PC-3 (cell line): ENCODE measurements at regions not wholly inside any gene's neighbourhood (a gene's known extent, or its start where the extent isn't known, plus 50 kb on each side); places are given as distances from the start of the nearest gene placed in this dataset.
"Not testable (repeated sequence)": the region's sequence is repeated elsewhere in the genome, so short reads cannot be mapped to it uniquely, and the experiment has no call there.

ENCODE experiments used
- ATAC-seq: fragments of 200-7000 bp; cut with Tn5 transposase; 2 replicates; pipeline ENCODE4 v1.9.1; 2020; ENCODE audit warnings: mild to moderate bottlenecking, moderate library complexity
- BruUV-seq: library from RNA; stranded (reverse); fragments of 400-500 nt; replicated peaks from 2 replicates; lab custom pipeline; 2021; lab: Mats Ljungman, UMichigan
- CTCF ChIA-PET: fragments of 300-600 bp; sonication (Branson Sonifier 250); formaldehyde crosslinking; loops from one replicate; lab custom pipeline; 2022; ENCODE audit warnings: antibody characterized with exemption; lab: Charles Lee
- POLR2A ChIA-PET: fragments of 300-600 bp; sonication (Branson Sonifier 250); formaldehyde crosslinking; loops from one replicate; lab custom pipeline; 2022; ENCODE audit warnings: antibody characterized with exemption; ENCODE audit not compliant: unreplicated experiment; lab: Charles Lee
- DNase-seq: peaks from one replicate; pipeline ENCODE4 v3.0.0-alpha.2; 2015
- H2AFZ ChIP-seq: fragments of 300-600 bp; sonication (generic); 2 replicates; pipeline ENCODE4 v1.6.0; 2016; ENCODE audit warnings: antibody characterized with exemption, low read length
- H3F3A ChIP-seq: fragments of 300-600 bp; sonication (generic); one replicate; pipeline ENCODE4 v1.6.0; 2017; ENCODE audit warnings: antibody characterized with exemption, low read length, control low read depth, mild to moderate bottlenecking; ENCODE audit not compliant: unreplicated experiment
- H3K27ac ChIP-seq: fragments of 300-600 bp; sonication (generic); 2 replicates; pipeline ENCODE4 v1.5.1; 2016; ENCODE audit warnings: mild to moderate bottlenecking, low read length
- H3K27me3 ChIP-seq: fragments of 300-600 bp; sonication (generic); 2 replicates; pipeline ENCODE4 v1.6.1; 2016; ENCODE audit warnings: low read length, mixed read lengths
- H3K36me3 ChIP-seq: fragments of 300-600 bp; sonication (generic); 2 replicates; pipeline ENCODE4 v1.6.1; 2016; ENCODE audit warnings: low read depth, mixed run types, low read length, mixed read lengths
- H3K4me1 ChIP-seq: fragments of 300-600 bp; sonication (generic); 2 replicates; pipeline ENCODE4 v1.5.1; 2016; ENCODE audit warnings: low read length; ENCODE audit not compliant: insufficient read depth
- H3K4me2 ChIP-seq: fragments of 300-600 bp; sonication (generic); 2 replicates; pipeline ENCODE4 v1.6.0; 2016; ENCODE audit warnings: low read length
- H3K4me3 ChIP-seq: fragments of 300-600 bp; sonication (generic); 2 replicates; pipeline ENCODE4 v1.5.1; 2016; ENCODE audit warnings: mild to moderate bottlenecking, low read length, mixed read lengths
- H3K79me2 ChIP-seq: fragments of 300-600 bp; sonication (generic); 2 replicates; pipeline ENCODE4 v1.6.1; 2017; ENCODE audit warnings: low read length, mixed read lengths
- H3K9ac ChIP-seq: fragments of 300-600 bp; sonication (generic); 2 replicates; pipeline ENCODE4 v1.6.0; 2016; ENCODE audit warnings: mild to moderate bottlenecking, low read length
- H3K9me2 ChIP-seq: fragments of 300-600 bp; sonication (generic); replicated peaks from 2 replicates; pipeline ENCODE4 v1.6.1; 2016; ENCODE audit warnings: mixed run types, low read length, mixed read lengths
- H3K9me3 ChIP-seq: fragments of 300-600 bp; sonication (generic); 2 replicates; pipeline ENCODE4 v1.6.1; 2016; ENCODE audit warnings: low read length, mixed read lengths
- H4K20me1 ChIP-seq: fragments of 300-600 bp; sonication (generic); 2 replicates; pipeline ENCODE4 v1.6.1; 2016; ENCODE audit warnings: low read length, mixed read lengths
- EZH2 ChIP-seq: fragments of 300-600 bp; sonication (generic); IDR thresholded peaks from one replicate; pipeline ENCODE4 v1.6.1; 2017; ENCODE audit warnings: antibody characterized with exemption, mild to moderate bottlenecking, low read length; ENCODE audit not compliant: unreplicated experiment
- EZH2phosphoT487 ChIP-seq: fragments of 300-600 bp; sonication (generic); IDR thresholded peaks from 2 replicates; pipeline ENCODE4 v1.6.1; 2018; ENCODE audit warnings: mild to moderate bottlenecking, antibody characterized with exemption, low read length, borderline replicate concordance
- intact Hi-C: fragments of 100-400 bp; cut with micrococcal nuclease; formaldehyde crosslinking; loops from 2 replicates; pipeline ENCODE4 v1.9.0; 2023
- TF ChIP-seq, protein P1 (sequence below): fragments of 300-600 bp; sonication (generic); conservative IDR thresholded peaks from 2 replicates; pipeline ENCODE4 v1.5.1; 2017; ENCODE audit warnings: antibody characterized with exemption, low read depth, mild to moderate bottlenecking, low read length

DNA sequence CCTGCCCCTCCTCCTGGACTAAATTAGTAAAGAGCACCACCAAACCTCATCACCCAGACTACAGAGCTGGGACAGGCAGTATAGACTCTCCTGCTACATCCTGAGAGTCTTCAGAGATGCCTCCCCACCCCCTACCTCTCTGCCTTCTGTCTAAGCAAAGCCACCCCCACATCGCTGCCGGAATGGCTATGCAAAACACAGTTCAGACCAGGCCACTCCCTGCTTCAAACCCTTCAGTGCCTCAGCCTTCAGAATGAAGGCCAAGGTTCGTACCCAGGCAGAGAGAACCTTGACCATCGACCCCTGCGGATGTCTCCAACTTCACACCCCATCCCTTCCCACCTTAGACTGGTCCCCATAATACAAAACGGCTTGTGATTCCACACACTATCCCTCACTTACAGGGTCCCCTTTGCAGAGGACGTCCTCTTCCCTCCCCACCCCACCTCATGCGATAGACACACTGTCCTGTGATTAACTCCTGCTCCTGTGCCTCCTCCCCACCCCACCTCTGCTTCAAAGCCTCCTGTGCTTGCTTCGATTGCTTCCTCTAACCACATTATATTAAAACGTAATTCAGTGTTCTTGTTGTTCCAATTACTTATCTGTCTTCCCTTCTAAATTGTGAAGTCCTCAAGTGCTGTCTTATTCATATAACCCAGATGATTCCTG lies 175.3 kb downstream of the UACA start:
- DNase-seq = no peak
- H4K20me1 ChIP-seq = no peaks in the 10 kb centered on the region
- no peaks in the 10 kb centered on the region for H3K36me3 ChIP-seq
- intact Hi-C loops = no loop called here
- no peak overlapping the region for H3K4me2 ChIP-seq
- no peaks in the 10 kb centered on the region for H3K9me2 ChIP-seq
- ChIA-PET CTCF (no interaction called here), POLR2A (no interaction called here)
- H3K4me3 ChIP-seq = no peak overlapping the region
- no peak overlapping the region for H2AFZ ChIP-seq
- no peaks in the 10 kb centered on the region for H3K9me3 ChIP-seq
- no peak overlapping the region for H3K9ac ChIP-seq
- H3K4me1 ChIP-seq = peaks cover 8% of the 10 kb centered on the region
- no peak for TF ChIP-seq EZH2
- no peak for TF ChIP-seq EZH2phosphoT487
- TF ChIP-seq, protein P1, sequence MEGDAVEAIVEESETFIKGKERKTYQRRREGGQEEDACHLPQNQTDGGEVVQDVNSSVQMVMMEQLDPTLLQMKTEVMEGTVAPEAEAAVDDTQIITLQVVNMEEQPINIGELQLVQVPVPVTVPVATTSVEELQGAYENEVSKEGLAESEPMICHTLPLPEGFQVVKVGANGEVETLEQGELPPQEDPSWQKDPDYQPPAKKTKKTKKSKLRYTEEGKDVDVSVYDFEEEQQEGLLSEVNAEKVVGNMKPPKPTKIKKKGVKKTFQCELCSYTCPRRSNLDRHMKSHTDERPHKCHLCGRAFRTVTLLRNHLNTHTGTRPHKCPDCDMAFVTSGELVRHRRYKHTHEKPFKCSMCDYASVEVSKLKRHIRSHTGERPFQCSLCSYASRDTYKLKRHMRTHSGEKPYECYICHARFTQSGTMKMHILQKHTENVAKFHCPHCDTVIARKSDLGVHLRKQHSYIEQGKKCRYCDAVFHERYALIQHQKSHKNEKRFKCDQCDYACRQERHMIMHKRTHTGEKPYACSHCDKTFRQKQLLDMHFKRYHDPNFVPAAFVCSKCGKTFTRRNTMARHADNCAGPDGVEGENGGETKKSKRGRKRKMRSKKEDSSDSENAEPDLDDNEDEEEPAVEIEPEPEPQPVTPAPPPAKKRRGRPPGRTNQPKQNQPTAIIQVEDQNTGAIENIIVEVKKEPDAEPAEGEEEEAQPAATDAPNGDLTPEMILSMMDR = no peak
- no peaks in the 10 kb centered on the region for H3K79me2 ChIP-seq
- ATAC-seq = no peak
- H3K27me3 ChIP-seq = no peaks in the 10 kb centered on the region
- H3K27ac ChIP-seq = no peak overlapping the region
- no peaks in the 10 kb centered on the region for H3F3A ChIP-seq
- BruUV-seq = no TSS peak

DNA sequence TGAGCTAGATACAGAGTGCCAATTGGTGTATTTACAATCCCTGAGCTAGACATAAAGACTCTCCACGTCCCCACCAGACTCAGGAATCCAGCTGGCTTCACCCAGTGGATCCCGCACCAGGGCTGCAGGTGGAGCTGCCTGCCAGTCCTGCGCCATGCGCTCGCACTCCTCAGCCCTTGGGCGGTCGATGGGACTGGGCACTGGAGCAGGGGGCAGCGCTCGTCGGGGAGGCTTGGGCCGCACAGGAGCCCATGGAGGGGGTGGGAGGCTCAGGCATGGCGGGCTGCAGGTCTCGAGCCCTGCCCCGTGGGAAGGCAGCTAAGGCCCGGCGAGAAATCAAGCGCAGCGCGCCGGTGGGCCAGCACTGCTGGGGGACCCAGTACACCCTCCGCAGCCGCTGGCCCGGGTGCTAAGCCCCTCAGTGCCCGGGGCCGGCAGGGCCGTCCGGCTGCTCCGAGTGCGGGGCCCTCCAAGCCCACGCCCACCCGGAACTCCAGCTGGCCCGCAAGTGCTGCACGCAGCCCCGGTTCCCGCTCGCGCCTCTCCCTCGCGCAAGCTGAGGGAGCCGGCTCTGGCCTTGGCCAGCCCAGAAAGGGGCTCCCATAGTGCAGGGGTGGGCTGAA lies 176.2 kb downstream of the UACA start:
- intact Hi-C loops, BruUV-seq, DNase-seq, H3K4me2 ChIP-seq, H3K9ac ChIP-seq, CTCF ChIA-PET, H3F3A ChIP-seq, H3K27ac ChIP-seq, H3K9me3 ChIP-seq, H3K36me3 ChIP-seq, H3K79me2 ChIP-seq, POLR2A ChIA-PET, H3K27me3 ChIP-seq, H2AFZ ChIP-seq, H3K4me3 ChIP-seq, H4K20me1 ChIP-seq, ATAC-seq, H3K9me2 ChIP-seq: not testable (repeated sequence)
- peaks cover 13% of the 10 kb centered on the region for H3K4me1 ChIP-seq

DNA sequence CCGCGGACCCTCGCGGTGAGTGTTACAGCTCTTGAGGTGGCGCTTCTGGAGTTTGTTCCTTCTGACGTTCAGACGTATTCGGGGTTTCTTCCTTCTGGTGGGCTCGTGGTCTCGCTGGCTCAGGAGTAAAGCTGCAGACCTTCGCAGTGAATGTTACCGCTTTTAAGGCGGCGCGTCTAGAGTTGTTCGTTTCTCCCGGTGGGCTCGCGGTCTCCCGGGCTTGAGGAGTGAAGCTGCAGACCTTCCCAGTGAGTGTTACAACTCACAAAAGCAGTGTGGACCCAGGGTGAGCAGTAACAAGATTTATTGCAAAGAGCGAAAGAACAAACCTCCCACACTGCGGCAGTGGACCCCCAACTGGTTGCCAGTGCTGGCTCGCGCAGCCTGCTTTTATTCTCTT lies 177.1 kb downstream of the UACA start:
- ChIA-PET POLR2A (no interaction called here), CTCF (no interaction called here)
- H3K9me2 ChIP-seq = no peaks in the 10 kb centered on the region
- no peak overlapping the region for H3K4me3 ChIP-seq
- H3K27me3 ChIP-seq = no peaks in the 10 kb centered on the region
- no peak overlapping the region for H2AFZ ChIP-seq
- ATAC-seq (no peak), DNase-seq (no peak)
- TF ChIP-seq EZH2 (no peak), EZH2phosphoT487 (no peak)
- TF ChIP-seq, protein P1 = no peak
- H3F3A ChIP-seq = no peaks in the 10 kb centered on the region
- H3K9ac ChIP-seq = no peak overlapping the region
- BruUV-seq = no TSS peak
- H3K4me2 ChIP-seq = no peak overlapping the region
- intact Hi-C loops = no loop called here
- no peaks in the 10 kb centered on the region for H3K79me2 ChIP-seq
- peaks cover 13% of the 10 kb centered on the region for H3K4me1 ChIP-seq
- H3K36me3 ChIP-seq = no peaks in the 10 kb centered on the region
- no peaks in the 10 kb centered on the region for H3K9me3 ChIP-seq
- H3K27ac ChIP-seq = no peak overlapping the region
- H4K20me1 ChIP-seq = no peaks in the 10 kb centered on the region
